Left ventricle myocardium inferior (tissue), 1 donor: ENCODE measurements at regions not wholly inside any gene's neighbourhood (a gene's known extent, or its start where the extent isn't known, plus 50 kb on each side); places are given as distances from the start of the nearest gene placed in this dataset.

ENCODE experiments used
- DNase-seq: peaks from one replicate; pipeline ENCODE4 v3.0.0-alpha.2; 2020
- H3K27ac ChIP-seq: fragments of 200-600 bp; replicated peaks from 2 replicates; pipeline ENCODE4 v1.8.0; 2021
- H3K27me3 ChIP-seq: fragments of 200-600 bp; 2 replicates; pipeline ENCODE4 v1.8.0; 2021; ENCODE audit warnings: low read depth
- H3K36me3 ChIP-seq: fragments of 200-600 bp; 2 replicates; pipeline ENCODE4 v1.8.0; 2021
- H3K4me1 ChIP-seq: fragments of 200-600 bp; 2 replicates; pipeline ENCODE4 v1.8.0; 2021
- H3K4me3 ChIP-seq: fragments of 200-600 bp; 2 replicates; pipeline ENCODE4 v1.8.0; 2021; ENCODE audit warnings: mild to moderate bottlenecking, moderate library complexity
- H3K9me3 ChIP-seq: fragments of 200-600 bp; replicated peaks from 2 replicates; pipeline ENCODE4 v1.8.0; 2021
- CTCF ChIP-seq: fragments of 200-600 bp; IDR thresholded peaks from 2 replicates; pipeline ENCODE4 v1.8.0; 2021; ENCODE audit warnings: antibody characterized with exemption, mild to moderate bottlenecking, borderline replicate concordance
- intact Hi-C: fragments of 100-400 bp; cut with micrococcal nuclease; formaldehyde crosslinking; loops from one replicate; pipeline ENCODE4 v1.11.0; 2022
- donor health status: DM: no; HTN: yes; CAD: no; lungs with severe emphysema.

GRCh38 chr1:114310695-114311271 is 157.1 kb upstream of the SYT6 start:
- Histone ChIP-seq H3K4me1 (peaks cover 4% of the 10 kb centered on the region), H3K27me3 (no peaks in the 10 kb centered on the region), H3K4me3 (no peak overlapping the region), H3K27ac (no peak overlapping the region), H3K9me3 (no peaks in the 10 kb centered on the region), H3K36me3 (no peaks in the 10 kb centered on the region)
- no peak for TF ChIP-seq CTCF
- intact Hi-C loops = no loop called here
- no peak for DNase-seq

- TF ChIP-seq CTCF = no peak
- no peak for DNase-seq
Observed at GRCh38 chr1:114302821-114303220, 149.2 kb upstream of the SYT6 start.

GRCh38 chr1:114299331-114299975 is 145.8 kb upstream of the SYT6 start:
- intact Hi-C loops = no loop called here
- TF ChIP-seq CTCF = no peak
- no peaks in the 10 kb centered on the region for H3K36me3 ChIP-seq
- H3K9me3 ChIP-seq = peaks cover 6% of the 10 kb centered on the region
- DNase-seq = no peak
- no peaks in the 10 kb centered on the region for H3K4me1 ChIP-seq
- H3K27ac ChIP-seq = no peak overlapping the region
- H3K4me3 ChIP-seq = no peak overlapping the region
- peaks cover 43% of the 10 kb centered on the region for H3K27me3 ChIP-seq

More at GRCh38 chr1:114302821-114303220, 149.2 kb upstream of the SYT6 start:
- intact Hi-C loops = no loop called here
- Histone ChIP-seq H3K27ac (no peak overlapping the region), H3K27me3 (peaks cover 33% of the 10 kb centered on the region), H3K4me3 (no peak overlapping the region), H3K4me1 (no peaks in the 10 kb centered on the region), H3K36me3 (no peaks in the 10 kb centered on the region), H3K9me3 (no peaks in the 10 kb centered on the region)

- Histone ChIP-seq H3K9me3 (peaks cover 6% of the 10 kb centered on the region), H3K4me3 (no peak overlapping the region), H3K4me1 (no peaks in the 10 kb centered on the region), H3K36me3 (no peaks in the 10 kb centered on the region), H3K27me3 (peaks cover 44% of the 10 kb centered on the region), H3K27ac (no peak overlapping the region)
- no peak for TF ChIP-seq CTCF
- intact Hi-C loops = no loop called here
- DNase-seq = no peak
Observed at GRCh38 chr1:114298008-114298407, 144.3 kb upstream of the SYT6 start.

GRCh38 chr1:114296413-114296812 is 142.7 kb upstream of the SYT6 start:
- Histone ChIP-seq H3K4me1 (no peaks in the 10 kb centered on the region), H3K9me3 (peaks cover 6% of the 10 kb centered on the region), H3K4me3 (no peak overlapping the region), H3K36me3 (no peaks in the 10 kb centered on the region), H3K27me3 (peaks cover 38% of the 10 kb centered on the region), H3K27ac (no peak overlapping the region)
- no peak for TF ChIP-seq CTCF
- intact Hi-C loops = no loop called here
- no peak for DNase-seq
